ENCODE measurements at regions not wholly inside any gene's neighbourhood (a gene's known extent, or its start where the extent isn't known, plus 50 kb on each side); places are given as distances from the start of the nearest gene placed in this dataset.

- no peaks in the 10 kb centered on the region for H3K4me1 ChIP-seq
- no peak overlapping the region for H3K4me3 ChIP-seq (replicated peaks in 1 of 3)
- intact Hi-C loops (cut with DNase I), result no loop called here
- H3K9me3 ChIP-seq, result no peaks in the 10 kb centered on the region
- TF ChIP-seq POLR2A (IDR thresholded peaks at IDR 0.05), result no peak
- TF ChIP-seq CTCF (IDR thresholded peaks at IDR 0.05), result no peak
- no peaks in the 10 kb centered on the region for H3K27me3 ChIP-seq
- no peak overlapping the region for H3K27ac ChIP-seq
- WGBS, 2 donors, result 44 to 67% methylated on average over 1 of the region's 1 CpG
- no peaks in the 10 kb centered on the region for H3K36me3 ChIP-seq
- no peak for DNase-seq
These were observed 516.9 kb downstream of the BRINP3 start for GRCh38 chr1:189960769-189961168.

GRCh38 chr1:189962181-189962580 lies 515.5 kb downstream of the BRINP3 start:
- Histone ChIP-seq H3K4me3 (replicated peaks in 1 of 3) (no peak overlapping the region), H3K4me1 (no peaks in the 10 kb centered on the region), H3K27ac (no peak overlapping the region), H3K9me3 (no peaks in the 10 kb centered on the region), H3K27me3 (no peaks in the 10 kb centered on the region), H3K36me3 (no peaks in the 10 kb centered on the region)
- intact Hi-C loops (cut with DNase I), result no loop called here
- no peak for DNase-seq
- TF ChIP-seq POLR2A (IDR thresholded peaks at IDR 0.05) (no peak), CTCF (IDR thresholded peaks at IDR 0.05) (no peak)

GRCh38 chr1:189970331-189971230 lies 507.1 kb downstream of the BRINP3 start:
- WGBS, 2 donors, result 22 to 23% methylated on average over 2 of the region's 2 CpGs
- intact Hi-C loops (cut with DNase I), result no loop called here
- Histone ChIP-seq H3K27ac (no peak overlapping the region), H3K4me3 (replicated peaks in 1 of 3) (no peak overlapping the region), H3K4me1 (no peaks in the 10 kb centered on the region), H3K36me3 (no peaks in the 10 kb centered on the region), H3K9me3 (no peaks in the 10 kb centered on the region), H3K27me3 (no peaks in the 10 kb centered on the region)
- DNase-seq, result no peak
- TF ChIP-seq POLR2A (IDR thresholded peaks at IDR 0.05) (no peak), CTCF (IDR thresholded peaks at IDR 0.05) (no peak)

GRCh38 chr1:189971656-189972055 lies 506.0 kb downstream of the BRINP3 start:
- WGBS, 2 donors, result 90 to 92% methylated on average over 4 of the region's 4 CpGs
- Histone ChIP-seq H3K4me1 (no peaks in the 10 kb centered on the region), H3K27me3 (no peaks in the 10 kb centered on the region), H3K36me3 (no peaks in the 10 kb centered on the region), H3K9me3 (no peaks in the 10 kb centered on the region), H3K27ac (no peak overlapping the region), H3K4me3 (replicated peaks in 1 of 3) (no peak overlapping the region)
- DNase-seq, result no peak
- TF ChIP-seq POLR2A (IDR thresholded peaks at IDR 0.05) (no peak), CTCF (IDR thresholded peaks at IDR 0.05) (no peak)
- intact Hi-C loops (cut with DNase I), result no loop called here

GRCh38 chr1:189977184-189977583 lies 500.5 kb downstream of the BRINP3 start:
- Histone ChIP-seq H3K9me3 (no peaks in the 10 kb centered on the region), H3K36me3 (no peaks in the 10 kb centered on the region), H3K4me1 (no peaks in the 10 kb centered on the region), H3K4me3 (replicated peaks in 1 of 3) (no peak overlapping the region), H3K27me3 (no peaks in the 10 kb centered on the region), H3K27ac (no peak overlapping the region)
- WGBS, 2 donors, result 76 to 77% methylated on average over 2 of the region's 2 CpGs
- TF ChIP-seq CTCF (IDR thresholded peaks at IDR 0.05) (no peak), POLR2A (IDR thresholded peaks at IDR 0.05) (no peak)
- intact Hi-C loops (cut with DNase I), result no loop called here
- DNase-seq, result no peak
